SK-N-SH treated with all-trans-retinoic acid at 6 μM for 48 hours (cell line): ENCODE measurements at regions not wholly inside any gene's neighbourhood (a gene's known extent, or its start where the extent isn't known, plus 50 kb on each side); places are given as distances from the start of the nearest gene placed in this dataset.

Experiments used
- ATAC-seq: fragments of 200-7000 bp; cut with Tn5 transposase; 3 replicates; pipeline ENCODE4 v1.9.1; 2020; ENCODE audit warnings: mild to moderate bottlenecking, moderate library complexity
- ARNTL ChIP-seq: fragments of 450-650 bp; formaldehyde crosslinking; IDR thresholded peaks from 2 replicates; pipeline ENCODE4 v1.5.0; 2020; ENCODE audit warnings: low read depth, mild to moderate bottlenecking, moderate library complexity, borderline replicate concordance
- BACH2 ChIP-seq: fragments of 250-450 bp; sonication (Bioruptor Pico); IDR thresholded peaks from 2 replicates; pipeline ENCODE4 v1.9.0; 2021; ENCODE audit warnings: mild to moderate bottlenecking, borderline replicate concordance
- CSDC2 ChIP-seq: fragments of 250-450 bp; sonication (Bioruptor Pico); IDR thresholded peaks from 2 replicates; pipeline ENCODE4 v1.5.0; 2020; ENCODE audit warnings: mild to moderate bottlenecking, moderate library complexity
- ESRRG ChIP-seq: fragments of 250-450 bp; sonication (Bioruptor Pico); IDR thresholded peaks from 2 replicates; pipeline ENCODE4 v1.6.1; 2021; ENCODE audit warnings: mild to moderate bottlenecking
- GLIS3 ChIP-seq: fragments of 250-450 bp; sonication (Bioruptor Pico); IDR thresholded peaks from 2 replicates; pipeline ENCODE4 v1.5.0; 2020; ENCODE audit warnings: mild to moderate bottlenecking, moderate library complexity
- ISL1 ChIP-seq: fragments of 250-450 bp; sonication (Bioruptor Pico); IDR thresholded peaks from 2 replicates; pipeline ENCODE4 v2.1.2; 2022; ENCODE audit warnings: mild to moderate bottlenecking, moderate library complexity
- OSR1 ChIP-seq: fragments of 250-450 bp; sonication (Bioruptor Pico); IDR thresholded peaks from 2 replicates; pipeline ENCODE4 v1.8.0; 2022; ENCODE audit warnings: moderate library complexity, mild to moderate bottlenecking, inconsistent platforms
- PPARA ChIP-seq: fragments of 250-450 bp; sonication (Bioruptor Pico); IDR thresholded peaks from 2 replicates; pipeline ENCODE4 v1.5.0; 2020; ENCODE audit warnings: mild to moderate bottlenecking, borderline replicate concordance
- RARB ChIP-seq: fragments of 250-450 bp; sonication (Bioruptor Pico); IDR thresholded peaks from 2 replicates; pipeline ENCODE4 v1.8.0; 2021; ENCODE audit warnings: mild to moderate bottlenecking, moderate library complexity
- SNAI2 ChIP-seq: fragments of 250-450 bp; sonication (Bioruptor Pico); IDR thresholded peaks from 2 replicates; pipeline ENCODE4 v1.5.0; 2020; ENCODE audit warnings: mild to moderate bottlenecking, moderate library complexity
- TCF4 ChIP-seq: fragments of 250-450 bp; sonication (Bioruptor Pico); IDR thresholded peaks from 2 replicates; pipeline ENCODE4 v1.8.0; 2021; ENCODE audit warnings: mild to moderate bottlenecking, moderate library complexity, borderline replicate concordance
- ZFP3 ChIP-seq: fragments of 250-450 bp; sonication (Bioruptor Pico); IDR thresholded peaks from 2 replicates; pipeline ENCODE4 v1.5.0; 2020; ENCODE audit warnings: mild to moderate bottlenecking, moderate library complexity
- ZFP30 ChIP-seq: fragments of 450-650 bp; formaldehyde crosslinking; IDR thresholded peaks from 2 replicates; pipeline ENCODE4 v1.5.0; 2022; ENCODE audit warnings: mild to moderate bottlenecking, moderate library complexity
- ZNF565 ChIP-seq: fragments of 450-650 bp; formaldehyde crosslinking; conservative IDR thresholded peaks from 2 replicates; pipeline ENCODE4 v1.5.0; 2020; ENCODE audit warnings: low read depth, mild to moderate bottlenecking, moderate library complexity
- ZNF70 ChIP-seq: fragments of 450-650 bp; formaldehyde crosslinking; IDR thresholded peaks from 2 replicates; pipeline ENCODE4 v1.5.0; 2020; ENCODE audit warnings: mild to moderate bottlenecking, moderate library complexity
- ZNF8 ChIP-seq: fragments of 450-650 bp; formaldehyde crosslinking; IDR thresholded peaks from 2 replicates; pipeline ENCODE4 v1.5.0; 2020; ENCODE audit warnings: mild to moderate bottlenecking, moderate library complexity
- TF ChIP-seq, protein P1 (sequence below): fragments of 250-450 bp; sonication (Bioruptor Pico); IDR thresholded peaks from 2 replicates; pipeline ENCODE4 v1.5.0; 2020; ENCODE audit warnings: mild to moderate bottlenecking, moderate library complexity
- TF ChIP-seq, protein P2 (sequence below): fragments of 250-450 bp; sonication (Bioruptor Pico); IDR thresholded peaks from 2 replicates; pipeline ENCODE4 v1.8.0; 2020; ENCODE audit warnings: mild to moderate bottlenecking, moderate library complexity, borderline replicate concordance
- TF ChIP-seq, protein P3 (sequence below): fragments of 250-450 bp; sonication (Bioruptor Pico); IDR thresholded peaks from 2 replicates; pipeline ENCODE4 v1.5.1; 2021; ENCODE audit warnings: mild to moderate bottlenecking, moderate library complexity
- TF ChIP-seq, protein P4 (sequence below): fragments of 250-450 bp; sonication (Bioruptor Pico); IDR thresholded peaks from 2 replicates; pipeline ENCODE4 v1.5.1; 2020; ENCODE audit warnings: low read depth, mild to moderate bottlenecking, moderate library complexity

DNA sequence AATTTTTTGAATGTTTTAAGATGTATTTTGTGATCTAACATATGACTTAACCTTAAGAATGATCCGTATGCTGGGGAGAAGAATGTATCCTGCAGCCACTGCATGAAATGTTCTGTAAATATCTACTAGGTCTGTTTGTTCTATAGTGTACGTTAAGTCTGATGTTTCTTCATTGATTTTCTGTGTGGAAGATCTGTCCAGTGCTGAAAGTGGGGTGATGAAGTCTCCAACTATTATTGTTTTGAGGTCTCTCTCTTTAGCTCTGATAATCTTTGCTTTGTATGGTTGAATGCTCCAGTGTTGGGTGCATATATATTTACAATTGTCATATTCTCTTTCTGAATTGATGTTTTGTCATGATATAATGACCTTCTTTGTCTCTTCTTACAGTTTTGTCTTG is 82.5 kb upstream of the LHCGR start (continued):
- TF ChIP-seq, protein P1, sequence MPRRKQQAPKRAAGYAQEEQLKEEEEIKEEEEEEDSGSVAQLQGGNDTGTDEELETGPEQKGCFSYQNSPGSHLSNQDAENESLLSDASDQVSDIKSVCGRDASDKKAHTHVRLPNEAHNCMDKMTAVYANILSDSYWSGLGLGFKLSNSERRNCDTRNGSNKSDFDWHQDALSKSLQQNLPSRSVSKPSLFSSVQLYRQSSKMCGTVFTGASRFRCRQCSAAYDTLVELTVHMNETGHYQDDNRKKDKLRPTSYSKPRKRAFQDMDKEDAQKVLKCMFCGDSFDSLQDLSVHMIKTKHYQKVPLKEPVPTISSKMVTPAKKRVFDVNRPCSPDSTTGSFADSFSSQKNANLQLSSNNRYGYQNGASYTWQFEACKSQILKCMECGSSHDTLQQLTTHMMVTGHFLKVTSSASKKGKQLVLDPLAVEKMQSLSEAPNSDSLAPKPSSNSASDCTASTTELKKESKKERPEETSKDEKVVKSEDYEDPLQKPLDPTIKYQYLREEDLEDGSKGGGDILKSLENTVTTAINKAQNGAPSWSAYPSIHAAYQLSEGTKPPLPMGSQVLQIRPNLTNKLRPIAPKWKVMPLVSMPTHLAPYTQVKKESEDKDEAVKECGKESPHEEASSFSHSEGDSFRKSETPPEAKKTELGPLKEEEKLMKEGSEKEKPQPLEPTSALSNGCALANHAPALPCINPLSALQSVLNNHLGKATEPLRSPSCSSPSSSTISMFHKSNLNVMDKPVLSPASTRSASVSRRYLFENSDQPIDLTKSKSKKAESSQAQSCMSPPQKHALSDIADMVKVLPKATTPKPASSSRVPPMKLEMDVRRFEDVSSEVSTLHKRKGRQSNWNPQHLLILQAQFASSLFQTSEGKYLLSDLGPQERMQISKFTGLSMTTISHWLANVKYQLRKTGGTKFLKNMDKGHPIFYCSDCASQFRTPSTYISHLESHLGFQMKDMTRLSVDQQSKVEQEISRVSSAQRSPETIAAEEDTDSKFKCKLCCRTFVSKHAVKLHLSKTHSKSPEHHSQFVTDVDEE (CRISPR knock-in tag), result no peak
- TF ChIP-seq, all 23 proteins: peak for 0

DNA sequence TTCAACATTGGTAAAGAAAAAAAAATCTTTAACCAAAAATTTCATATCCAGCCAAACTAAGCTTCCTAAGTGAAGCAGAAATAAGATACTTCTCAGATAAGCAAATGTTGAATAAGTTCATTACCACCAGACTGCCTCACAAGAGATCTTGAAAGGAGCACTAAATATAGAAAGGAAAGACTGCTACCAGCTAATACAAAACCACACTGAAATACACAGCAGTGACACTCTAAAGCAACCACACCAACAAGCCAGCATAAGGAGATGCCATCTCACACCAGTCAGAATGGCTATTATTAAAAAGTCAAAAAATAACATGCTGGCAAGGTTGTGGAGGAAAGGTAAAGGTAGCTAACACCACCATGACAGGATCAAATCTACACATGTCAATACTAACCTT is 74.0 kb upstream of the LHCGR start:
- no peak for TF ChIP-seq OSR1 (CRISPR knock-in tag)
- no peak for ATAC-seq

DNA sequence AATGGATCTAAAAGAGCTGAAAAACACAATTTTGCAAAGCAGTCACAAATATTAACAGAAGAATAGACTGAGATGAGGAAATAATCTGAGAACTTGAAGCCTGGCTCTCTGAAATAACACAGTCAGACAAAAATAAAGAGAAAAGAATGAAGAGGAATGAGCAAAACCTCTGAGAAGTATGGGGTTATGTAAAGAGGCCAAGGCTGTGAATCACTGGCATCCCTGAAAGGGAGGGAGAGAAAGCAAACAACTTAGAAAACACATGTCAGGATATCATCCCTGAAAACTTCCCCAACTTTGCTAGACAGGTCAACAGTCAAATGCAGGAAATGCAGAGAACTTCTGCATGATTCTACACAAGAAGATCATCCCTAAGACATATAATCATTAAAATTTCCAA is 73.5 kb upstream of the LHCGR start:
- ATAC-seq, result no peak
- TF ChIP-seq ESRRG (no peak), ZFP30 (CRISPR knock-in tag) (no peak), SNAI2 (CRISPR knock-in tag) (no peak), ZNF70 (CRISPR knock-in tag) (no peak), TCF4 (CRISPR knock-in tag) (no peak), PPARA (no peak), ARNTL (CRISPR knock-in tag) (no peak), BACH2 (CRISPR knock-in tag) (no peak), ZFP3 (CRISPR knock-in tag) (no peak), ISL1 (CRISPR knock-in tag) (no peak), GLIS3 (CRISPR knock-in tag) (no peak), RARB (CRISPR knock-in tag) (no peak), OSR1 (CRISPR knock-in tag) (no peak), CSDC2 (CRISPR knock-in tag) (no peak), ZNF8 (CRISPR knock-in tag) (no peak)
- TF ChIP-seq, protein P1 (CRISPR knock-in tag), result no peak
- TF ChIP-seq, protein P2, sequence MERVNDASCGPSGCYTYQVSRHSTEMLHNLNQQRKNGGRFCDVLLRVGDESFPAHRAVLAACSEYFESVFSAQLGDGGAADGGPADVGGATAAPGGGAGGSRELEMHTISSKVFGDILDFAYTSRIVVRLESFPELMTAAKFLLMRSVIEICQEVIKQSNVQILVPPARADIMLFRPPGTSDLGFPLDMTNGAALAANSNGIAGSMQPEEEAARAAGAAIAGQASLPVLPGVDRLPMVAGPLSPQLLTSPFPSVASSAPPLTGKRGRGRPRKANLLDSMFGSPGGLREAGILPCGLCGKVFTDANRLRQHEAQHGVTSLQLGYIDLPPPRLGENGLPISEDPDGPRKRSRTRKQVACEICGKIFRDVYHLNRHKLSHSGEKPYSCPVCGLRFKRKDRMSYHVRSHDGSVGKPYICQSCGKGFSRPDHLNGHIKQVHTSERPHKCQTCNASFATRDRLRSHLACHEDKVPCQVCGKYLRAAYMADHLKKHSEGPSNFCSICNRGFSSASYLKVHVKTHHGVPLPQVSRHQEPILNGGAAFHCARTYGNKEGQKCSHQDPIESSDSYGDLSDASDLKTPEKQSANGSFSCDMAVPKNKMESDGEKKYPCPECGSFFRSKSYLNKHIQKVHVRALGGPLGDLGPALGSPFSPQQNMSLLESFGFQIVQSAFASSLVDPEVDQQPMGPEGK (CRISPR knock-in tag), result no peak
- TF ChIP-seq, protein P3, sequence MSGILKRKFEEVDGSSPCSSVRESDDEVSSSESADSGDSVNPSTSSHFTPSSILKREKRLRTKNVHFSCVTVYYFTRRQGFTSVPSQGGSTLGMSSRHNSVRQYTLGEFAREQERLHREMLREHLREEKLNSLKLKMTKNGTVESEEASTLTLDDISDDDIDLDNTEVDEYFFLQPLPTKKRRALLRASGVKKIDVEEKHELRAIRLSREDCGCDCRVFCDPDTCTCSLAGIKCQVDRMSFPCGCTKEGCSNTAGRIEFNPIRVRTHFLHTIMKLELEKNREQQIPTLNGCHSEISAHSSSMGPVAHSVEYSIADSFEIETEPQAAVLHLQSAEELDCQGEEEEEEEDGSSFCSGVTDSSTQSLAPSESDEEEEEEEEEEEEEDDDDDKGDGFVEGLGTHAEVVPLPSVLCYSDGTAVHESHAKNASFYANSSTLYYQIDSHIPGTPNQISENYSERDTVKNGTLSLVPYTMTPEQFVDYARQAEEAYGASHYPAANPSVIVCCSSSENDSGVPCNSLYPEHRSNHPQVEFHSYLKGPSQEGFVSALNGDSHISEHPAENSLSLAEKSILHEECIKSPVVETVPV (CRISPR knock-in tag), result no peak
- TF ChIP-seq, protein P4, sequence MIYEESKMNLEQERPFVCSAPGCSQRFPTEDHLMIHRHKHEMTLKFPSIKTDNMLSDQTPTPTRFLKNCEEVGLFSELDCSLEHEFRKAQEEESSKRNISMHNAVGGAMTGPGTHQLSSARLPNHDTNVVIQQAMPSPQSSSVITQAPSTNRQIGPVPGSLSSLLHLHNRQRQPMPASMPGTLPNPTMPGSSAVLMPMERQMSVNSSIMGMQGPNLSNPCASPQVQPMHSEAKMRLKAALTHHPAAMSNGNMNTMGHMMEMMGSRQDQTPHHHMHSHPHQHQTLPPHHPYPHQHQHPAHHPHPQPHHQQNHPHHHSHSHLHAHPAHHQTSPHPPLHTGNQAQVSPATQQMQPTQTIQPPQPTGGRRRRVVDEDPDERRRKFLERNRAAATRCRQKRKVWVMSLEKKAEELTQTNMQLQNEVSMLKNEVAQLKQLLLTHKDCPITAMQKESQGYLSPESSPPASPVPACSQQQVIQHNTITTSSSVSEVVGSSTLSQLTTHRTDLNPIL (CRISPR knock-in tag), result no peak

DNA sequence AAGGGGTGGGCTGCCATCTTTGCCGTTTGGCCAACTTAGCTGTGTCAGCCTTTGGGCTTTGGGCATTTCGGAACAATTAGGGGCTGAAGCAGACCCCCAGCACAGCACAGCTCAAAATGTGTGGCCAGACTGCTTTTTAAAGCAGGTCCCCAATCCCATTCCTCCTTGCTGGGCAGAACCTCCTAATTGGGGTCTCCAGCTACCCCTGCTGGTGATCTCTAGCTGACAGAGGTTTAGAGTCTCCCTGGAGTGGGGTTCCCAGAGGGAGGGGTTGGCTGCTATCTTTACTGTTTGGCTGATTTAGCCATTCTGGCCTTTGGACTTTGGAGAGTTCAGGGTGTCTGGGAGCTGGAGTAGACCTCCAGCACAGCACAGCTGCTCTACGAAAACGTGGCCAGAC is 71.5 kb upstream of the LHCGR start:
- no peak for ATAC-seq
- no peak for TF ChIP-seq ZNF565 (CRISPR knock-in tag)
- TF ChIP-seq ZNF8 (CRISPR knock-in tag), result no peak
- TF ChIP-seq PPARA, result no peak
- TF ChIP-seq, protein P1 (CRISPR knock-in tag), result no peak
- no peak for TF ChIP-seq SNAI2 (CRISPR knock-in tag)
- TF ChIP-seq OSR1 (CRISPR knock-in tag), result no peak
- no peak for TF ChIP-seq ZFP30 (CRISPR knock-in tag)
- TF ChIP-seq, protein P4 (CRISPR knock-in tag), result no peak
